ENCODE measurements at regions not wholly inside any gene's neighbourhood (a gene's known extent, or its start where the extent isn't known, plus 50 kb on each side); places are given as distances from the start of the nearest gene placed in this dataset.
A peak's percentile ranks its signal among the peaks of the same experiment; 100 is the strongest.

GRCh38 chr1:188065917-188066316 lies 1237.2 kb downstream of the PLA2G4A start:
- Histone ChIP-seq H3K79me2 (ENCODE audit: control insufficient read depth, insufficient read depth, low read length, poor library complexity) (no peaks in the 10 kb centered on the region), H3K27ac (ENCODE audit: low read depth, low read length) (no peak overlapping the region), H3K23ac (ENCODE audit: low read length) (no peak overlapping the region), H2BK12ac (ENCODE audit: low read length) (no peak overlapping the region), H2BK120ac (ENCODE audit: insufficient read depth, low read length, poor library complexity) (no peak overlapping the region), H3K9me3 (ENCODE audit: insufficient read depth, low read depth, low read length) (no peaks in the 10 kb centered on the region), H3K4me2 (ENCODE audit: low read length) (no peak overlapping the region), H3K18ac (ENCODE audit: low read length) (no peak overlapping the region), H4K8ac (ENCODE audit: low read depth, low read length) (no peak overlapping the region), H2AFZ (ENCODE audit: insufficient read depth, low read length, poor library complexity) (no peak overlapping the region), H4K12ac (ENCODE audit: low read depth, low read length) (no peak overlapping the region), H2AK5ac (ENCODE audit: low read length) (no peak overlapping the region), H3K4me3 (ENCODE audit: low read depth, low read length) (no peak overlapping the region), H4K91ac (ENCODE audit: low read depth, low read length) (no peak overlapping the region), H3K9ac (ENCODE audit: low read length) (no peak overlapping the region), H3K4ac (ENCODE audit: low read depth, low read length) (no peak overlapping the region), H2BK5ac (ENCODE audit: low read depth, low read length, poor library complexity) (no peak overlapping the region), H3K79me1 (ENCODE audit: low read length) (no peaks in the 10 kb centered on the region), H3K27me3 (ENCODE audit: insufficient read depth, low read length) (no peaks in the 10 kb centered on the region), H3K14ac (ENCODE audit: low read length) (no peak overlapping the region), H3K4me1 (ENCODE audit: control insufficient read depth in 1 of 2, insufficient read depth in 2 of 2, low read length in 2 of 2) (no peaks in the 10 kb centered on the region), H3K36me3 (ENCODE audit: control insufficient read depth in 1 of 2, insufficient read depth in 2 of 2, low read length in 2 of 2) (no peaks in the 10 kb centered on the region)
- WGBS (ENCODE audit: extremely low coverage, insufficient coverage, insufficient read length), result no CpG with 5 or more reads among the region's 1 CpG
- peak in 1 of 2 donors; percentile 77 for DNase-seq

DNA sequence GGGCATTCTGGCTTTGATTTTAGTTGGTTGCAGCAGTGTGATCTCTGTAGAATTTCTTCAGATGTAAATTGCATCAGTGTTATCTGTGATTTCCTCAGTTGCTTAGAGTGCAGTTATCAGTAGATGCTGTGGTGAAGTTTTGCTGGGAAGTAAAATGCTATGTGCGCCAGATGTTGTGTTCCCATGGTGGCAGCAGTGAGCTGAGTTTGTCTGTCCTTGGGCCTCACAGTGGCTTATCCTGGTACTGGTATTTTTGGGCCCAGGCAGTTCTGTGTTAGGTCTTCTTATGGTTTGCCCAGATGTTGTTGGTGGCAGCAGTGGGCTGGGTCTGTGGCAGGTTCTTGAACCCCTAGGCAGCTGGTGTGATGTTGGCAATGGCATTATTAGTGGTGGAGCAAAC lies 1242.1 kb downstream of the PLA2G4A start:
- Histone ChIP-seq H4K12ac (ENCODE audit: low read depth, low read length) (no peak overlapping the region), H2BK120ac (ENCODE audit: insufficient read depth, low read length, poor library complexity) (no peak overlapping the region), H3K9me3 (ENCODE audit: insufficient read depth, low read depth, low read length) (no peaks in the 10 kb centered on the region), H3K27ac (ENCODE audit: low read depth, low read length) (no peak overlapping the region), H3K9ac (ENCODE audit: low read length) (no peak overlapping the region), H2AFZ (ENCODE audit: insufficient read depth, low read length, poor library complexity) (no peak overlapping the region), H3K79me2 (ENCODE audit: control insufficient read depth, insufficient read depth, low read length, poor library complexity) (no peaks in the 10 kb centered on the region), H2BK12ac (ENCODE audit: low read length) (no peak overlapping the region), H3K18ac (ENCODE audit: low read length) (no peak overlapping the region), H4K8ac (ENCODE audit: low read depth, low read length) (no peak overlapping the region), H3K23ac (ENCODE audit: low read length) (no peak overlapping the region), H3K4me1 (ENCODE audit: control insufficient read depth in 1 of 2, insufficient read depth in 2 of 2, low read length in 2 of 2) (no peaks in the 10 kb centered on the region), H2BK5ac (ENCODE audit: low read depth, low read length, poor library complexity) (no peak overlapping the region), H3K4me3 (ENCODE audit: low read depth, low read length) (no peak overlapping the region), H3K4ac (ENCODE audit: low read depth, low read length) (no peak overlapping the region), H3K14ac (ENCODE audit: low read length) (no peak overlapping the region), H3K36me3 (ENCODE audit: control insufficient read depth in 1 of 2, insufficient read depth in 2 of 2, low read length in 2 of 2) (no peaks in the 10 kb centered on the region), H3K27me3 (ENCODE audit: insufficient read depth, low read length) (no peaks in the 10 kb centered on the region), H3K79me1 (ENCODE audit: low read length) (no peaks in the 10 kb centered on the region), H3K4me2 (ENCODE audit: low read length) (no peak overlapping the region), H4K91ac (ENCODE audit: low read depth, low read length) (no peak overlapping the region), H2AK5ac (ENCODE audit: low read length) (no peak overlapping the region)
- no peak for DNase-seq
- no CpG with 5 or more reads among the region's 1 CpG for WGBS (ENCODE audit: extremely low coverage, insufficient coverage, insufficient read length)

DNA sequence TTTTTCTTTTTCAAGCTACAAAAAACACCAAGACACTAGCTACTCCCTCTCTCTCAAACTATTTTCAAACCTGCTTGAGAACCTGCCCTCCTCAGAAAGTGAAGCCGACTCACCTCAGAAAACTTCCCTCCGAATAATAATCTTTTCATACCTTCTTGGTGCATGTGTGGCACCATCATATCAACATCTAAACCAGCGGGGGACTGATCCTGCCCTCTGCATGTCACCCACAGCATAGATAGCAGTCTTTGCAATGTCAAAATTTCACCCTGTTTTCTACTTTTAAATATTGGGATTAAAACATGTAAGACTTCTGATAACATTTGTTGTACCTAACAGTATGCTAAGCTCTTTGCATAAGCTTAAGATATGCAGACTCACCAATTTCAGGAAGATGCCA lies 1260.3 kb downstream of the PLA2G4A start:
- peak in 1 of 2 donors; percentile 22 for DNase-seq
- no peaks in the 10 kb centered on the region for H3K79me2 ChIP-seq (ENCODE audit: control insufficient read depth, insufficient read depth, low read length, poor library complexity)
- H4K91ac ChIP-seq (ENCODE audit: low read depth, low read length), result no peak overlapping the region
- H3K4me2 ChIP-seq (ENCODE audit: low read length), result no peak overlapping the region
- H3K27ac ChIP-seq (ENCODE audit: low read depth, low read length), result no peak overlapping the region
- no peak overlapping the region for H2AK5ac ChIP-seq (ENCODE audit: low read length)
- no peaks in the 10 kb centered on the region for H3K36me3 ChIP-seq (ENCODE audit: control insufficient read depth in 1 of 2, insufficient read depth in 2 of 2, low read length in 2 of 2)
- no peak overlapping the region for H3K23ac ChIP-seq (ENCODE audit: low read length)
- no peaks in the 10 kb centered on the region for H3K4me1 ChIP-seq (ENCODE audit: control insufficient read depth in 1 of 2, insufficient read depth in 2 of 2, low read length in 2 of 2)
- H3K9me3 ChIP-seq (ENCODE audit: insufficient read depth, low read depth, low read length), result no peaks in the 10 kb centered on the region
- H4K8ac ChIP-seq (ENCODE audit: low read depth, low read length), result peak overlapping the region; percentile 19
- WGBS (ENCODE audit: extremely low coverage, insufficient coverage, insufficient read length), result no CpG with 5 or more reads among the region's 3 CpGs
- no peak overlapping the region for H2AFZ ChIP-seq (ENCODE audit: insufficient read depth, low read length, poor library complexity)
- no peaks in the 10 kb centered on the region for H3K27me3 ChIP-seq (ENCODE audit: insufficient read depth, low read length)
- no peak overlapping the region for H2BK12ac ChIP-seq (ENCODE audit: low read length)
- H2BK120ac ChIP-seq (ENCODE audit: insufficient read depth, low read length, poor library complexity), result no peak overlapping the region
- no peak overlapping the region for H3K4me3 ChIP-seq (ENCODE audit: low read depth, low read length)
- no peak overlapping the region for H3K9ac ChIP-seq (ENCODE audit: low read length)
- no peaks in the 10 kb centered on the region for H3K79me1 ChIP-seq (ENCODE audit: low read length)
- no peak overlapping the region for H3K4ac ChIP-seq (ENCODE audit: low read depth, low read length)
- H2BK5ac ChIP-seq (ENCODE audit: low read depth, low read length, poor library complexity), result no peak overlapping the region
- no peak overlapping the region for H3K18ac ChIP-seq (ENCODE audit: low read length)
- no peak overlapping the region for H4K12ac ChIP-seq (ENCODE audit: low read depth, low read length)
- H3K14ac ChIP-seq (ENCODE audit: low read length), result no peak overlapping the region

- Histone ChIP-seq H3K9ac (ENCODE audit: low read length) (no peak overlapping the region), H3K27ac (ENCODE audit: low read depth, low read length) (no peak overlapping the region), H4K91ac (ENCODE audit: low read depth, low read length) (no peak overlapping the region), H3K4me2 (ENCODE audit: low read length) (no peak overlapping the region), H3K79me1 (ENCODE audit: low read length) (no peaks in the 10 kb centered on the region), H3K27me3 (ENCODE audit: insufficient read depth, low read length) (no peaks in the 10 kb centered on the region), H3K9me3 (ENCODE audit: insufficient read depth, low read depth, low read length) (no peaks in the 10 kb centered on the region), H2AK5ac (ENCODE audit: low read length) (no peak overlapping the region), H3K4ac (ENCODE audit: low read depth, low read length) (no peak overlapping the region), H3K18ac (ENCODE audit: low read length) (no peak overlapping the region), H2BK12ac (ENCODE audit: low read length) (no peak overlapping the region), H3K14ac (ENCODE audit: low read length) (no peak overlapping the region), H2BK120ac (ENCODE audit: insufficient read depth, low read length, poor library complexity) (no peak overlapping the region), H3K36me3 (ENCODE audit: control insufficient read depth in 1 of 2, insufficient read depth in 2 of 2, low read length in 2 of 2) (no peaks in the 10 kb centered on the region), H4K8ac (ENCODE audit: low read depth, low read length) (no peak overlapping the region), H3K4me3 (ENCODE audit: low read depth, low read length) (no peak overlapping the region), H3K4me1 (ENCODE audit: control insufficient read depth in 1 of 2, insufficient read depth in 2 of 2, low read length in 2 of 2) (no peaks in the 10 kb centered on the region), H3K79me2 (ENCODE audit: control insufficient read depth, insufficient read depth, low read length, poor library complexity) (no peaks in the 10 kb centered on the region), H2BK5ac (ENCODE audit: low read depth, low read length, poor library complexity) (no peak overlapping the region), H2AFZ (ENCODE audit: insufficient read depth, low read length, poor library complexity) (no peak overlapping the region), H3K23ac (ENCODE audit: low read length) (no peak overlapping the region), H4K12ac (ENCODE audit: low read depth, low read length) (no peak overlapping the region)
- no peak for DNase-seq
Observed at GRCh38 chr1:188089461-188089860, 1260.7 kb downstream of the PLA2G4A start.

DNA sequence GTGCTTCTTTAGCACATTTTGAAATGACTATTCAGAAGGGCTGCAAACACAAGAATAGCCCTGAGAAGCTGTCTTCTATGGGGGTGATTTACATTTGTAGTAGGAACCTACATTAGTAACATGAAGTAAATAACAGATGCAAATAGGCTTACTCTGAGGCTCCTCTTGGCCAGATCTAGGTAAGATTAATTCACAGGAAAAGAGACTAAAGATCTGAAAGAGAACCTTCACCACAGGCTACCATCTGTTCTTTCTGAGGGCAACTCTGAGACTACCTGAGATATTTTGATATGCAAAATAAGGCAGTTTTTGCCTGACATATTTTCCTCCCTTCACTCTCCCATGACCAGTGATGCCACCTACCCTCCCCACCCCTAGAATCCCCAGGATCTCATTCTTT lies 1267.8 kb downstream of the PLA2G4A start:
- Histone ChIP-seq H3K18ac (ENCODE audit: low read length) (no peak overlapping the region), H3K79me2 (ENCODE audit: control insufficient read depth, insufficient read depth, low read length, poor library complexity) (no peaks in the 10 kb centered on the region), H2AFZ (ENCODE audit: insufficient read depth, low read length, poor library complexity) (no peak overlapping the region), H4K8ac (ENCODE audit: low read depth, low read length) (no peak overlapping the region), H3K23ac (ENCODE audit: low read length) (no peak overlapping the region), H3K4me1 (ENCODE audit: control insufficient read depth in 1 of 2, insufficient read depth in 2 of 2, low read length in 2 of 2) (no peaks in the 10 kb centered on the region), H3K27me3 (ENCODE audit: insufficient read depth, low read length) (no peaks in the 10 kb centered on the region), H2BK5ac (ENCODE audit: low read depth, low read length, poor library complexity) (no peak overlapping the region), H3K4me3 (ENCODE audit: low read depth, low read length) (no peak overlapping the region), H3K27ac (ENCODE audit: low read depth, low read length) (no peak overlapping the region), H3K14ac (ENCODE audit: low read length) (no peak overlapping the region), H3K79me1 (ENCODE audit: low read length) (no peaks in the 10 kb centered on the region), H2AK5ac (ENCODE audit: low read length) (no peak overlapping the region), H3K4ac (ENCODE audit: low read depth, low read length) (no peak overlapping the region), H3K4me2 (ENCODE audit: low read length) (no peak overlapping the region), H4K91ac (ENCODE audit: low read depth, low read length) (no peak overlapping the region), H3K9ac (ENCODE audit: low read length) (no peak overlapping the region), H3K9me3 (ENCODE audit: insufficient read depth, low read depth, low read length) (no peaks in the 10 kb centered on the region), H3K36me3 (ENCODE audit: control insufficient read depth in 1 of 2, insufficient read depth in 2 of 2, low read length in 2 of 2) (no peaks in the 10 kb centered on the region), H2BK12ac (ENCODE audit: low read length) (no peak overlapping the region), H2BK120ac (ENCODE audit: insufficient read depth, low read length, poor library complexity) (no peak overlapping the region), H4K12ac (ENCODE audit: low read depth, low read length) (no peak overlapping the region)
- no peak for DNase-seq

All from trophoblast cell (in vitro differentiated cells and primary cell).